CD8-positive, alpha-beta memory T cell (primary cell): ENCODE measurements at regions not wholly inside any gene's neighbourhood (a gene's known extent, or its start where the extent isn't known, plus 50 kb on each side); places are given as distances from the start of the nearest gene placed in this dataset.
"Not testable (repeated sequence)": the region's sequence is repeated elsewhere in the genome, so short reads cannot be mapped to it uniquely, and the experiment has no call there.

Experiments
- CTCF ChIA-PET: fragments of 350-600 bp; sonication (Branson Sonifier 250); formaldehyde crosslinking; loops from one replicate; lab custom pipeline; 2021; ENCODE audit warnings: antibody characterized with exemption; lab: Charles Lee
- POLR2A ChIA-PET: fragments of 350-600 bp; sonication (Branson Sonifier 250); formaldehyde crosslinking; loops from one replicate; lab custom pipeline; 2021; ENCODE audit warnings: antibody characterized with exemption; lab: Charles Lee
- DNase-seq, 5 donors: peaks; one replicate each; pipeline versions ENCODE4 v3.0.0 to v3.0.0-alpha.2; 2020 to 2022; ENCODE audit warnings: mixed read lengths in 1 of 5
- H3K27ac ChIP-seq: one replicate; pipeline ENCODE4 v1.7.0; 2013; ENCODE audit warnings: low read depth, mild to moderate bottlenecking, low read length, moderate library complexity
- H3K27me3 ChIP-seq: 2 replicates; pipeline ENCODE4 v1.7.0; 2013; ENCODE audit warnings: low read length, mild to moderate bottlenecking; ENCODE audit not compliant: insufficient read depth, poor library complexity, severe bottlenecking
- H3K36me3 ChIP-seq: 2 replicates; pipeline ENCODE4 v1.7.0; 2013; ENCODE audit warnings: mild to moderate bottlenecking, low read length, moderate library complexity; ENCODE audit not compliant: insufficient read depth
- H3K4me1 ChIP-seq: 2 replicates; pipeline ENCODE4 v1.7.0; 2013; ENCODE audit warnings: mild to moderate bottlenecking, low read length, moderate library complexity; ENCODE audit not compliant: insufficient read depth
- H3K4me3 ChIP-seq: 2 replicates; pipeline ENCODE4 v1.7.0; 2013; ENCODE audit warnings: mild to moderate bottlenecking, low read length
- H3K9me3 ChIP-seq: 2 replicates; pipeline ENCODE4 v1.7.0; 2013; ENCODE audit warnings: mild to moderate bottlenecking, low read length
- H3K27ac Mint-ChIP-seq, 8 donors: one replicate each; pipeline ENCODE4 v1.8.0; 2020 to 2021; ENCODE audit warnings: mixed read lengths in 8 of 8, mild to moderate bottlenecking in 6 of 8, inconsistent platforms in 3 of 8, moderate library complexity in 3 of 8
- H3K27me3 Mint-ChIP-seq, 2 donors: one replicate each; pipeline ENCODE4 v1.8.0; 2020 to 2021; ENCODE audit warnings: mixed read lengths in 2 of 2, mild to moderate bottlenecking in 1 of 2, moderate library complexity in 1 of 2
- H3K36me3 Mint-ChIP-seq, 3 donors: one replicate each; pipeline ENCODE4 v1.8.0; 2020 to 2021; ENCODE audit warnings: mixed read lengths in 3 of 3, inconsistent platforms in 1 of 3, mild to moderate bottlenecking in 1 of 3
- H3K4me1 Mint-ChIP-seq, 3 donors: one replicate each; pipeline ENCODE4 v1.8.0; 2020 to 2021; ENCODE audit warnings: mixed read lengths in 3 of 3, inconsistent platforms in 1 of 3, mild to moderate bottlenecking in 1 of 3
- H3K4me3 Mint-ChIP-seq, 7 donors: one replicate each; pipeline ENCODE4 v1.8.0; 2020 to 2021; ENCODE audit warnings: mixed read lengths in 7 of 7, mild to moderate bottlenecking in 6 of 7, moderate library complexity in 4 of 7, inconsistent platforms in 2 of 7
- H3K9me3 Mint-ChIP-seq, 5 donors: one replicate each; pipeline ENCODE4 v1.8.0; 2020 to 2022; ENCODE audit warnings: mixed read lengths in 5 of 5, mild to moderate bottlenecking in 3 of 5, moderate library complexity in 2 of 5, inconsistent platforms in 1 of 5

DNA sequence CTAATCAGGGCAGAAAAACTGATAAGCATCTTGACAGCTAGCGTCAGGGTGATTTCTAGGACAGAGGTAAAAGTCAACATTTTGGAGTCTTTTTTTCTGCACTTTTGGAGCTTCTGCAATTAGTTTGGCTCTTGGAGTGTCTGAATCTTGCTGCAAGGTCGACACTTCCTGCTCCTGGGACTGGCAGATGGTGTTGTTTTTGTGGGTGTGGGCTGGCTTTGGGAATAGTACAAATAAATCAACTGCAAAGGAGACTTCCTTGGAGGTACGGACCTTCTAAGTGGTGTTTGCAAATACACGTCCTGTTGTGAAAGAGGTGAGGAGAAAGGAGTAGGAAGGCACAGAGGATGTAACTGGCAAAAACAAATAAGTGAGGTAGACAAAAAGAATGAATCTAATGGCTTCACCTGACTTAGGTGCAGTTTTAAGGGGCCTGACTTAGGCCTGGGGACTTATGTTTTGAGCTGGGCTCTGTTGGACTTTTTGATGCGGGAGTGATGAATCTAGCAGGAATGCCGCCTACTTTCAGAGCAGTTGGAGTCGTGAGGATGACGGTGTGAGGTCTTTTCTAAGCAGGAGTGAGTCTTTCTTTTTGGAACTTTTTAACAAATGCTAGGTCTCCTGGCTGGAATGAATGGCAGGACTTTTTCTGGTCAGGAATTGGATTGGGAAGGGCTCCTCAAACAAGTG is 195.1 kb downstream of the OTOP1 start:
- H3K36me3 Mint-ChIP-seq, H3K4me3 ChIP-seq, H3K4me3 Mint-ChIP-seq, H3K4me1 Mint-ChIP-seq, H3K36me3 ChIP-seq, H3K9me3 ChIP-seq, H3K9me3 Mint-ChIP-seq, H3K27ac ChIP-seq, CTCF ChIA-PET, H3K4me1 ChIP-seq, POLR2A ChIA-PET, DNase-seq, H3K27ac Mint-ChIP-seq, H3K27me3 ChIP-seq: not testable (repeated sequence)
- peaks cover 7 to 21% of the 10 kb centered on the region in 2 donors for H3K27me3 Mint-ChIP-seq

DNA sequence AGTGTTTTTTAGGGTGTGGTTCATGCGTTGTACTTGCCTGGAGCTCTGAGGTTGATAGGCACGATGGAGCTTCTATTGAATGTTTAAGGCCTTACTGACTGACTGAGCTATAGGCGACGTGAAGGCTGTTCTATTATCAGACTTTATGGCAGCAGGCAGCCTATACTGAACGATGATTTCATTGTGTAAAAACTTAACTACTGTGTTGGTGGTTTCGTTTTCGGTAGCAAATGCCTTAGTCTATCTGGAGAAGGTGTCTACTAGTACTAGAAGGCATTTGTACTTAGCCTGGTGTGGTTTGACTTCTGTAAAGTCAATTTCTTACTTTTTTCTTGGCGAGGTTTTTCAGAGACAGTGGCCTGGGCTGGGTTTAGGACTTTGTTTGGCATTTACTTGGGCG is 194.4 kb downstream of the OTOP1 start:
- H3K27me3 ChIP-seq, H3K9me3 ChIP-seq, DNase-seq, CTCF ChIA-PET, H3K36me3 ChIP-seq, H3K27ac ChIP-seq, H3K4me3 Mint-ChIP-seq, H3K4me1 ChIP-seq, H3K4me1 Mint-ChIP-seq, H3K9me3 Mint-ChIP-seq, POLR2A ChIA-PET, H3K4me3 ChIP-seq, H3K27ac Mint-ChIP-seq, H3K36me3 Mint-ChIP-seq: not testable (repeated sequence)
- H3K27me3 Mint-ChIP-seq, result peaks cover 7 to 19% of the 10 kb centered on the region in 2 donors

DNA sequence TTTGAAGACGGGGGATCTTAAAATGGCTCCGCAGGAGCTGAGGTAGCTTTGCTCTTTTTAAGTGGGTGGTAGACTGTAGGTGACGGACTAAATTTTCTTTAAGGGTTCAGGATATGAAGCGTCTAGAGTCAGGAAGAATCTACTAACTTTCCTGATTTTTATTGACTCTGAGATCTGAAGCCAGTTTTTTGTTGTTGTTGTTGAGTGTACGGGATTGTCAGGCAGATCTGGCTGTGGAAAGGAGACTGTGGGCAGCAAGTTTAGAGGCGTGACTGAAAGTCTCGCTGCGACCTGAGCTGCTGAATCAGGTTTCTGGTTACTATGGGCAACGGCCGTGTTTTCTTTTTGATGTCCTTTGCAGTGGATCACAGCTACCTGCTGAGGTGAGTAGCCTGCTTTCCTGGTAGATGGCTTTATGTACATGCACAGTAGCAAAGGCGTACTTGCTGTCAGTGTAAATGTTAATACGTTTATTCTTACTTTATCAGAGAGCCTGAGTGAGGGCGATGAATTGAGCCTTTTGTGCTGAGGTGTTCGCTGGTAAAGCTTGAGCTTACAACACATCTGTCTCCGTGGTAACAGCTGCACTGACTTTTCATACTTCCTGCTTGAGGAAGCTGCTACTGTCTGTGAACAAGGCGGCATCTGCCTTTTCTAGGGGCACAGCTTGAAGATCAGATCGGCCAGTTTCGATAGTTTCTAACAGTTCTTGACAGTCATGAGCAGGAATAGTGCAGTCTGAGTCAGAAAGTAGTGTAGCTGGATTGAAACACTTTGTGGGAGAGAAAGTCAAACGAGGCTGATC is 193.7 kb downstream of the OTOP1 start:
- H3K4me1 ChIP-seq, H3K36me3 ChIP-seq, H3K4me3 ChIP-seq, H3K27me3 ChIP-seq, H3K9me3 Mint-ChIP-seq, H3K4me1 Mint-ChIP-seq, POLR2A ChIA-PET, H3K9me3 ChIP-seq, CTCF ChIA-PET, H3K36me3 Mint-ChIP-seq: not testable (repeated sequence)
- H3K27ac ChIP-seq, result peak overlapping the region; percentile 9
- DNase-seq, result peak in 1 of 5 donors; percentile 8
- peak overlapping the region in 1 of 7 donors; percentile 8 for H3K4me3 Mint-ChIP-seq
- H3K27ac Mint-ChIP-seq, result peak overlapping the region in 1 of 8 donors; percentile 70
- H3K27me3 Mint-ChIP-seq, result peaks cover 7 to 19% of the 10 kb centered on the region in 2 donors

DNA sequence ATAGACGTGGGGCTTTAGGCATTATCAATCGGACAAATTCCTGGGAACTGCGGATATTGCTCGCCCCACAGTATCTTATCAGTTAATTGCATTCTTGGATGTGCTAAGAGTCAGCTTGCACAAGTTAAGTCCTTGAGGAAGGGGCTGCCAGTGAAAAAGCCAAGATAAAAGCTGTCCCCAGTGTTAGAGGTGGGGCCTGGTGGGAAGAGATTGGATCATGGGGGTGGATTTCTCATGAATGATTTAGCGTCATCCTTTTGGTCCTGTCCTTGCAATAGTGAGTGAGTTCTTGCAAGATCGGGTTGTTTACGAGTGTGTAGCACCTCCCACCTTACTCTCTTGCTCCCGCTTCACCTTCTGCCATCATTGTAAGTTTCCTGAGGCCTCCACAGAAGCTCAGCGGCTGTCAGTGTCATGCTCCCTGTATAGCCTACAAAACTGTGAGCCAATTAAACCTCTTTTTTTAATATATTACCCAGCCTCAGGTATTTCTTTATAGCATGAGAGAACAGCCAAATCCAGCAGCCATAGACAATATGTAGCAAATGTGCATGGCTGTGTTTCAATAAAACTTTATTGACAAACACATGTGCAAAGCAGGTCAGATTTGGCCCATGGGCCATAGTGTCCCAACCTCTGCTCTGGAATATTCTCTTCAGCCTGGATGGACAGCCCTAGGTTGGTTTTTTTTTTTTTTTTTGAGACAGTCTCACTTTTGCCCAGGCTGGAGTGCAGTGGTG is 189.2 kb downstream of the OTOP1 start:
- H3K4me3 Mint-ChIP-seq, DNase-seq, H3K36me3 Mint-ChIP-seq, H3K4me1 ChIP-seq, H3K9me3 ChIP-seq, H3K27ac Mint-ChIP-seq, H3K27ac ChIP-seq, POLR2A ChIA-PET, H3K27me3 ChIP-seq, H3K9me3 Mint-ChIP-seq, H3K36me3 ChIP-seq, H3K4me3 ChIP-seq, CTCF ChIA-PET, H3K4me1 Mint-ChIP-seq: not testable (repeated sequence)
- H3K27me3 Mint-ChIP-seq, result peaks cover 17 to 19% of the 10 kb centered on the region in 2 donors

- Mint-ChIP-seq H3K4me1 (peaks cover 6 to 14% (median 7%) of the 10 kb centered on the region in 3 donors), H3K27me3 (peaks cover 46 to 66% of the 10 kb centered on the region in 2 donors)
Observed at GRCh38 chr4:4045823-4046222, 180.9 kb downstream of the OTOP1 start.

GRCh38 chr4:4046686-4047085 is 180.0 kb downstream of the OTOP1 start:
- H3K4me3 Mint-ChIP-seq, CTCF ChIA-PET: not testable (repeated sequence)

More at GRCh38 chr4:4045823-4046222, 180.9 kb downstream of the OTOP1 start:
- H3K4me1 ChIP-seq, POLR2A ChIA-PET, H3K9me3 ChIP-seq, H3K4me3 ChIP-seq, H3K36me3 Mint-ChIP-seq, CTCF ChIA-PET, H3K27ac ChIP-seq, DNase-seq, H3K27ac Mint-ChIP-seq, H3K9me3 Mint-ChIP-seq, H3K36me3 ChIP-seq, H3K27me3 ChIP-seq, H3K4me3 Mint-ChIP-seq: not testable (repeated sequence)

DNA sequence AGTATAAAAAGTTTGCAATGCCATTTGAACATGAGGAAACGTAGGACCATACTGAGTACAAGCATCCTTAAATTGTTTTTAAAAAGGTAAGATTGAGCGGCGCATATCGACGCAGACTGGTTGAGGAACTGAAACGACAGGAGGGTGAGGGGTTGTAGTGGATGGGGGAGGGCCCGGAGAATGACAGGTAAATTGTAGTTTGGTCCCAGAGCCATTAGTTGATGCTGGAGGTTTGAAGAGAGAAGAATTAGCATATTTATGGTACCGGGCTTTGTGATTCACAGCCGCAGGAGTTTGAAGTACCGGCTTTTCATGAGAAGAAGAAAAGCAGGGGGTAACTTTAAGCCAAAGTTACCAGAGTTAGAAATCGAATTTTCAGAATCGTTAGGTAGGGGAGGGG is 179.5 kb downstream of the OTOP1 start:
- H3K4me3 ChIP-seq, H3K27ac ChIP-seq, H3K9me3 Mint-ChIP-seq, H3K36me3 ChIP-seq, POLR2A ChIA-PET, DNase-seq, H3K27me3 ChIP-seq, H3K9me3 ChIP-seq, H3K4me3 Mint-ChIP-seq, H3K36me3 Mint-ChIP-seq, H3K4me1 ChIP-seq, CTCF ChIA-PET: not testable (repeated sequence)
- peaks cover 6 to 14% (median 7%) of the 10 kb centered on the region in 3 donors for H3K4me1 Mint-ChIP-seq
- H3K27me3 Mint-ChIP-seq, result peaks cover 39 to 67% of the 10 kb centered on the region in 2 donors
- H3K27ac Mint-ChIP-seq, result peak overlapping the region in 1 of 8 donors; percentile 52

More at GRCh38 chr4:4046686-4047085, 180.0 kb downstream of the OTOP1 start:
- H3K27me3 ChIP-seq, H3K27ac ChIP-seq, H3K36me3 ChIP-seq, H3K4me3 ChIP-seq, H3K36me3 Mint-ChIP-seq, H3K9me3 Mint-ChIP-seq, POLR2A ChIA-PET, H3K4me1 ChIP-seq, DNase-seq, H3K9me3 ChIP-seq, H3K27ac Mint-ChIP-seq: not testable (repeated sequence)
- peaks cover 6 to 14% (median 7%) of the 10 kb centered on the region in 3 donors for H3K4me1 Mint-ChIP-seq
- H3K27me3 Mint-ChIP-seq, result peaks cover 44 to 67% of the 10 kb centered on the region in 2 donors

GRCh38 chr4:4048227-4048626 is 178.5 kb downstream of the OTOP1 start:
- H3K27ac Mint-ChIP-seq, H3K27me3 ChIP-seq, H3K36me3 Mint-ChIP-seq, CTCF ChIA-PET, H3K36me3 ChIP-seq, H3K4me1 ChIP-seq, H3K27ac ChIP-seq, H3K4me3 ChIP-seq, DNase-seq, H3K9me3 ChIP-seq, H3K9me3 Mint-ChIP-seq, POLR2A ChIA-PET: not testable (repeated sequence)
- H3K4me3 Mint-ChIP-seq, result peak overlapping the region in 1 of 7 donors; percentile 11
- H3K4me1 Mint-ChIP-seq, result peaks cover 6 to 14% (median 7%) of the 10 kb centered on the region in 3 donors
- peaks cover 36 to 57% of the 10 kb centered on the region in 2 donors for H3K27me3 Mint-ChIP-seq
